H7 (cell line): ENCODE measurements at regions not wholly inside any gene's neighbourhood (a gene's known extent, or its start where the extent isn't known, plus 50 kb on each side); places are given as distances from the start of the nearest gene placed in this dataset.

ENCODE experiments used
- DNase-seq: peaks from one replicate; pipeline ENCODE4 v3.0.0; 2012
- H3K27me3 ChIP-seq: 2 replicates; pipeline ENCODE4 v1.6.0; 2011; ENCODE audit warnings: mild to moderate bottlenecking, low read length; ENCODE audit not compliant: control insufficient read depth, insufficient read depth
- H3K36me3 ChIP-seq: replicated peaks from 2 replicates; pipeline ENCODE4 v1.5.1; 2011; ENCODE audit warnings: low read length; ENCODE audit not compliant: control insufficient read depth, insufficient read depth
- H3K4me3 ChIP-seq: 2 replicates; pipeline ENCODE4 v1.5.1; 2011; ENCODE audit warnings: low read depth, mild to moderate bottlenecking, control low read depth, low read length, moderate library complexity; ENCODE audit not compliant: insufficient read depth

GRCh38 chr17:68127914-68128313, 92.4 kb downstream of the KPNA2 start:
- Histone ChIP-seq H3K36me3 (no peaks in the 10 kb centered on the region), H3K27me3 (no peaks in the 10 kb centered on the region), H3K4me3 (no peak overlapping the region)
- no peak for DNase-seq

GRCh38 chr17:68131456-68131855, 95.9 kb downstream of the KPNA2 start:
- no peak overlapping the region for H3K4me3 ChIP-seq
- no peaks in the 10 kb centered on the region for H3K36me3 ChIP-seq
- no peak for DNase-seq
- no peaks in the 10 kb centered on the region for H3K27me3 ChIP-seq

DNA sequence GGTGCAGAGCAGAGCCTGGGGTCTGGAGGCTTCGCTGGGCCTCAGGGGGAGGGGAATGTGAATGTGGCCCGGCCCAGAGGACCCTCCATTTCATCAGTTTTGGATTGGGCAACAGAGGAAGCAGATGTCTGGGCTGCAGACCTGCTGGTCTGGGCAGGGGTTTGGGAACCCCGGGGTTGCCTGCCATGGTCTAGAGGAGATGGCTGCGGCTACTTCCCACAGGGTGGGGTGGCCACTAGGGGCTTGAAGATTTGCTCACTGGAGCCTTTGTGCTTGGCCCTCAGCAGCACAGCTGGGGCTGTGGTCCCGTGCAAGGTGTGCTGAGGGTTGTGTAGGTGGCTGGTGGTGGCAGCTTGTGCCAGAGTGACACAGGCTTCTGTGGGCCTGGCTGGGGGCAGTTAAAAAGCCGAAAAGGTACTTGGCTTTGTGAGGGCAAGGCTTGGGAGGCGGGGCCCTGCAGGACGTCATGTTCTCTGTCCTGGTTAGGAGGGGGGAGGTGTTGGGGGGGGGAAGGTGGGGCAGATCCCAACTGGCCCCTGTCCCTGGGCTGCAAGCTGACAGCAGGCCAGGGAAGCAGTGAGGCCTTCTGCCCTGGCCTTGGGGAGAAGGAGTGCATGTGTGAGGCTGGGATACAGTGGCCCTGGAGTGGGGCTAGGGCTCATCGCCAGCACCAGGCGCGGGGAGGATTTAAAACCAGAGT, 98.0 kb downstream of the KPNA2 start:
- DNase-seq: peak; percentile 76
- Histone ChIP-seq H3K27me3 (no peaks in the 10 kb centered on the region), H3K36me3 (no peaks in the 10 kb centered on the region), H3K4me3 (no peak overlapping the region)

GRCh38 chr17:68134046-68134637, 98.6 kb downstream of the KPNA2 start:
- DNase-seq: peak; percentile 40
- H3K4me3 ChIP-seq: no peak overlapping the region
- H3K27me3 ChIP-seq: no peaks in the 10 kb centered on the region
- H3K36me3 ChIP-seq: no peaks in the 10 kb centered on the region

DNA sequence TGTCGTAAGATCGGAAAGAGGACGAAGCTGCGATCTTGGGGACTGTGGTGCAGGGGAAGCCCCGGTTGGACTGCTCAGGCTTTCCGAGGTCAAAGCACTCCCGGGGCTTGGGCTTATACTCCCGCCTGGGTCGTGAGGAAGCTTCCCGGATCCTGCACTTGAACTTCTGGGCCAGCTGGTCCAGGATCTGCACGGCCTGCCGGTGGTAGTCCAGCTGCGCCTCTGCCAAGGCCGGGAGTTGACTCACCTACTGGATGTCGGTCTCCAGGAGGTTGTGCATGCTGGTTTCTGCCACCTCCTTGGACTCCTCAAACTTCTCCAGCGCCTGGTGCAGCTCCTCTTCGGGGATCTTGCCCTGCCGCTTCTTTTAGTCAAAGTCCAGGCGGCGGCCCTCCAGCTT, 99.2 kb downstream of the KPNA2 start:
- Histone ChIP-seq H3K36me3 (no peaks in the 10 kb centered on the region), H3K27me3 (no peaks in the 10 kb centered on the region), H3K4me3 (no peak overlapping the region)
- DNase-seq: no peak

- peak; percentile 26 for DNase-seq
- no peaks in the 10 kb centered on the region for H3K27me3 ChIP-seq
- H3K4me3 ChIP-seq: no peak overlapping the region
- no peaks in the 10 kb centered on the region for H3K36me3 ChIP-seq
Measured at GRCh38 chr17:68135141-68135887, 99.8 kb downstream of the KPNA2 start.

GRCh38 chr17:68141050-68141449, 105.5 kb downstream of the KPNA2 start:
- H3K4me3 ChIP-seq: no peak overlapping the region
- no peaks in the 10 kb centered on the region for H3K36me3 ChIP-seq
- no peak for DNase-seq
- no peaks in the 10 kb centered on the region for H3K27me3 ChIP-seq

- DNase-seq: no peak
- H3K36me3 ChIP-seq: no peaks in the 10 kb centered on the region
- no peak overlapping the region for H3K4me3 ChIP-seq
- no peaks in the 10 kb centered on the region for H3K27me3 ChIP-seq
Measured at GRCh38 chr17:68142595-68142994, 105.2 kb upstream of the AMZ2 start.

DNA sequence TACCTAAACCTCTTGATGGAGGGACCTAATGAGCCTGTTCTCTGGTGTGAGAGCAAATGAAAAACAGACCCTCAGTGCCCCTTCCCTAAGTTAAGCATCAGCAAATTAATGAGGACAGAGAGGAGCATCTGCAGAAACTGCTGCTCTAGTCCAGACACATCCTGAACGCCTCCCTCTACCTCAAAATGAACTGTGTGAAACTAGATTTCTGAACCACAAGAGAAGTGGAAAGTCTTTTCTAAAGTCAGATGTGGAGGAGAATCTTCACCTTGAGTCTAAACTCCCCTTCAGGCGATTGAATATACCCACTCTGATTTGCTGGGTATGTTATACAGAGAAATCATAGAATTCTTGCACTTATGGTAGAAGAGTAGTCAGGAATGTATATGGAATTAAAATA, 104.4 kb upstream of the AMZ2 start:
- Histone ChIP-seq H3K36me3 (no peaks in the 10 kb centered on the region), H3K27me3 (no peaks in the 10 kb centered on the region)
- DNase-seq: no peak

GRCh38 chr17:68145088-68145487, 102.8 kb upstream of the AMZ2 start:
- H3K4me3 ChIP-seq: no peak overlapping the region
- H3K36me3 ChIP-seq: no peaks in the 10 kb centered on the region
- DNase-seq: no peak
- no peaks in the 10 kb centered on the region for H3K27me3 ChIP-seq

More for the DNA sequence above, 104.4 kb upstream of the AMZ2 start:
- no peak overlapping the region for H3K4me3 ChIP-seq

DNA sequence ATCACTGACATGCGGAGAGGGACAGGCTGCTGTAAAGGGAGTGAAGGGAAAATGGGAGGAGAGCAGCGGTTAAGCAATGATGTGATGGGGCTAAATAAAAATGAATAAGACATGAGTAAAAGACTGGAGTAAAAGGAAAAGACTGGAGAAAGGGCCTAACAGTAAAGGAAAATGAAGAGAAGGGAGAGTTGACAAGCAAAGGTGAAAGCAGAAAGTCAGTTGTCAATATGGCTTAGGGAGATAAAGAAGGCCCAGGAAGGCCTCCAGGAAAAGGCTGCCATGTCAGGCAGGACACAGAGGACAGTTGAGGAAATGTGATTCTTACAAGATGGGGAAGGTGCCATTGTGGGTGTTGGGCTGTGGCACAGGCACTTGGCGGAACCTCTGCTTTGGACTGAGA, 98.9 kb upstream of the AMZ2 start:
- no peaks in the 10 kb centered on the region for H3K36me3 ChIP-seq
- no peak overlapping the region for H3K4me3 ChIP-seq
- no peaks in the 10 kb centered on the region for H3K27me3 ChIP-seq
- no peak for DNase-seq

DNA sequence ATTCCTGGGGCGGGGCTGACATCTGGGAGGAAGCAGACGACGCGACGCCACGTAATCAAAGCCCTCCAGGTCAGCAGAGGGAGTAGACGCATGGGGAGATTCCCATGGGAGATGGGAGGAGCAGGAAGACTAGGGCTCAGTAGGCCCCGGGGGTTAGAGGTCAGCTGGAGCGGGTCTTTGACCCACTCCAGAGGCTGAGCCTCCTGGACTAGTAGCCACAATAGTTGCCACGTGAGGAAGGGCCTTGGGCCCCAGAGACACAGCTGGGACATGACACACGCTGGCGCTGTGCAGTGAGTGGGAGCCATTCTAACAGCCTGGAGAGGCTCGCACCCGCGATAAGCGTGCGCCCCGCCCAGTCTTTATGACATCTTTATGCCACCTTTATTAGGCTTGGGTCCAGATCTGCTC, 95.7 kb upstream of the AMZ2 start:
- DNase-seq: no peak
- Histone ChIP-seq H3K27me3 (no peaks in the 10 kb centered on the region), H3K36me3 (no peaks in the 10 kb centered on the region), H3K4me3 (no peak overlapping the region)

- no peaks in the 10 kb centered on the region for H3K27me3 ChIP-seq
- DNase-seq: no peak
- no peak overlapping the region for H3K4me3 ChIP-seq
- H3K36me3 ChIP-seq: no peaks in the 10 kb centered on the region
Measured at GRCh38 chr17:68155692-68156091, 92.2 kb upstream of the AMZ2 start.

DNA sequence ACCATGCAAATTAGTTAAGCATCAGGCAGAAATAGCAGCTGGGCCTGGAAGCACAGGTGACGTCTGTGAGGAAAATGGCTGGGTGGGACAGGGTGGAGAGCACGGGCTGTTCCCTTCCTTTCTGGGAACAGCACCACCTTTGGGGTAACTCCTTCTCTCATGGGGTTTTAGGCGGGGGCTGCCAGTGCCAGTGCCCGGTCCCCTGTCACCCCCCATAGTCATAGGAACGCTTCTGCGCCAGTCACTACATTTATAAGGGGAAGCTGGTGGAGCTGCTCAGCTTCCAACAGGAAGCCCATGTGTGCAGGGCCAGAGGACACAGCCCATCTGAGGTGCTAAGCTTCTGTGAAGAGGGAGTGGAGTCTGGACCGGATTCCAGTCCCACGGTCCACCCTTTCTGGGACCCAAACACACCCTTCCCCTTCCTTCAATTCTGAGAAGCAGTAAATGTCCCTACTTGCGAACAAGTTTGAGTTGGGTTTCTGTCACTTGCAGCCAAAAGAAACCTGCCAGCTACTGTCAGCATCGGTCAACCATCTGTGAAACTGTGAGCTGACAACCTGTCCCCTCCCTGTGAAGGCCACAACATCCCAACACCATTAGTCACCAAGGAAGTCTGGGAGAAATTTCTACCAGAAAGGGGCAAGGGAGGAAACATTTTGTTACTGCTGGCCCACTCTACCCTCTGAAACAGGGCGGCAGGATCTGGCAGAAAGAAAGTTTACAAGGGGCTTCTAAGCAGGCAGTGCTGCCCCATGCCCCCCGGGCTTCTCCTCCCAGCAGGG, 86.0 kb upstream of the AMZ2 start:
- DNase-seq: no peak
- Histone ChIP-seq H3K36me3 (no peaks in the 10 kb centered on the region), H3K27me3 (no peaks in the 10 kb centered on the region), H3K4me3 (no peak overlapping the region)
